ENCODE measurements at regions not wholly inside any gene's neighbourhood (a gene's known extent, or its start where the extent isn't known, plus 50 kb on each side); places are given as distances from the start of the nearest gene placed in this dataset.

DNA sequence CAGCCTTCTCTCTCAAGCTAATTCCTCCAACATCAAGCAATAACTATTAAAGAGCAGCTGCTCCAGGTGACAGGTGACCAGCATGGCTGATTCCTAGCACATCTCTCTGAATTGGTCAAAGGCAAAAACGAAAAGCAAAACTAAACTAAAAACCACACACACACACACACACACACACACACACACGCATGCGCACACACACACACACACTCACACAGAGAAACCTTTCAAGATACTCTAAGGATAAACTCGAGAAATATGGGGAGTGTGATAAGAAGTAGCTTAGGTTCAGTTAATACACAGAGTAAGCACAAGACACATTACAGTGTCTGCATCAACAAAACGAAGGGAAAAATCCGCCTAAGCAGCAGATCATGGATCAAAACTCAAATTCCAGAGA is 74.5 kb upstream of the FZD7 start:
- TF ChIP-seq, protein P1, sequence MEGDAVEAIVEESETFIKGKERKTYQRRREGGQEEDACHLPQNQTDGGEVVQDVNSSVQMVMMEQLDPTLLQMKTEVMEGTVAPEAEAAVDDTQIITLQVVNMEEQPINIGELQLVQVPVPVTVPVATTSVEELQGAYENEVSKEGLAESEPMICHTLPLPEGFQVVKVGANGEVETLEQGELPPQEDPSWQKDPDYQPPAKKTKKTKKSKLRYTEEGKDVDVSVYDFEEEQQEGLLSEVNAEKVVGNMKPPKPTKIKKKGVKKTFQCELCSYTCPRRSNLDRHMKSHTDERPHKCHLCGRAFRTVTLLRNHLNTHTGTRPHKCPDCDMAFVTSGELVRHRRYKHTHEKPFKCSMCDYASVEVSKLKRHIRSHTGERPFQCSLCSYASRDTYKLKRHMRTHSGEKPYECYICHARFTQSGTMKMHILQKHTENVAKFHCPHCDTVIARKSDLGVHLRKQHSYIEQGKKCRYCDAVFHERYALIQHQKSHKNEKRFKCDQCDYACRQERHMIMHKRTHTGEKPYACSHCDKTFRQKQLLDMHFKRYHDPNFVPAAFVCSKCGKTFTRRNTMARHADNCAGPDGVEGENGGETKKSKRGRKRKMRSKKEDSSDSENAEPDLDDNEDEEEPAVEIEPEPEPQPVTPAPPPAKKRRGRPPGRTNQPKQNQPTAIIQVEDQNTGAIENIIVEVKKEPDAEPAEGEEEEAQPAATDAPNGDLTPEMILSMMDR (conservative IDR thresholded peaks at IDR 0.05 in 1 of 2, IDR thresholded peaks at IDR 0.05 in 1 of 2; ENCODE audit: low read depth in 1 of 2, low read length in 2 of 2) = no peak
- no peak for TF ChIP-seq EZH2 (IDR thresholded peaks at IDR 0.05; ENCODE audit: low read length, missing control alignments)
